ENCODE measurements at regions not wholly inside any gene's neighbourhood (a gene's known extent, or its start where the extent isn't known, plus 50 kb on each side); places are given as distances from the start of the nearest gene placed in this dataset.

DNA sequence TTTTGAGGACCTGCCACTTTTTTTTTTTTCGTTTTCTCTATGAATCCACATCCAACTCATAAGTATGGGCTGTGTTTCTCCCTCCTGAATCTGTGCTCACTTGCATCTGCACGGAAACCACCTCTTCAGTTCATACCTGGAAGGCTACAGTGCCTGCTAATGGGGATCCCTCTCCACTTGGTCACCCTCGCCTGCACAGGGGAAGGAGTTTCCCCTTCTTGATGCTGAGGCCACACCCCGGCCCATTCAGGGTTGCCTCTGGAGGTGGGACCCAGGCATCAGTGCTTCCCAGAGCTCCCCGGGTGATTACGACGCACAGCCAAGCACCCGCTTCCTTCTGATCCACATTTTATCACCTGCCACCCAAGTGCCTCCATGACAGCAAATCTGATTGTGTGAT, 85.9 kb upstream of the TBC1D3K start:
- intact Hi-C loops (cut with micrococcal nuclease) = no loop called here
- H3K27me3 Mint-ChIP-seq = peaks cover 23% of the 10 kb centered on the region
- H3K4me3 Mint-ChIP-seq = no peak overlapping the region
- peaks cover 19% of the 10 kb centered on the region for H3K4me1 Mint-ChIP-seq
- H3K36me3 Mint-ChIP-seq (ENCODE audit: low read depth) = no peaks in the 10 kb centered on the region
- H3K27ac Mint-ChIP-seq = no peak overlapping the region
- no peak for DNase-seq
- H3K9me3 Mint-ChIP-seq = no peaks in the 10 kb centered on the region

DNA sequence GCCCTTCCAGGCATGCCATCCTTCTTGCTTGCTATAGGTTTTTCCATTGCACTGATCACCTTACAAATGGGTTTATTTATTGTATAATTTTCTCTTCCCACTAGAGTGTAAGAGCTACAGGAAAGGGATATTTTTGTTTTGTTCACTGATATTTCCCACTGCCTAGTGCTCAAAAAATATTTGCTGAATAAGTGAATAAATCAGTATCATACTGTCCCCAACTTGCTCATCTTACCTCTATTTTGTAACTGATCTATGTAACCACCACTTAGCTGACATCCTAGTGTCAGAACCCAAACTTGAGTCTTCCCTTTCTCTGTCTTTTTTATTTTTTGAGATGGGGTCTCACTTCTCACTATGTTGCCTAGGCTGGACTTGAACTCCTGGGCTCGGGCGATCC, 87.6 kb upstream of the TBC1D3K start:
- H3K4me3 Mint-ChIP-seq = no peak overlapping the region
- intact Hi-C loops (cut with micrococcal nuclease) = no loop called here
- peaks cover 25% of the 10 kb centered on the region for H3K4me1 Mint-ChIP-seq
- no peak for DNase-seq
- no peaks in the 10 kb centered on the region for H3K36me3 Mint-ChIP-seq (ENCODE audit: low read depth)
- H3K27ac Mint-ChIP-seq = no peak overlapping the region
- H3K9me3 Mint-ChIP-seq = no peaks in the 10 kb centered on the region
- peaks cover 19% of the 10 kb centered on the region for H3K27me3 Mint-ChIP-seq

DNA sequence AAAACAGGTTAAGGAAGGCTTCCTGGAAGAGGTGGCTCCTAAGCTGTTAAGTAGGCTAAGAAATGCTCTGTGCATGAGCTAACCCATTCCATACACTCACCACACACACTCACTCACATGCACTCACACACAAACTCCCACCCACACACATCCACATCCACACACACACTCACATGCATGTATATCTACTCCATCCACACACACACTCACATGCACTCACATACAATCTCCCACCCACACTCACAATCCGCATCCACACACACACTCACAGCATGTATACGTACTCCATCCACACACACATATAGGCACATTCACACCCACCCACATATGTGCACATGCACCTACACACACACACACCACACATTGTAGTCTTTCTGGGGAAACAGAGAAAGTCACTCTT, 89.3 kb upstream of the HNF1B start:
- peaks cover 15% of the 10 kb centered on the region for H3K27me3 Mint-ChIP-seq
- peaks cover 32% of the 10 kb centered on the region for H3K4me1 Mint-ChIP-seq
- H3K4me3 Mint-ChIP-seq = no peak overlapping the region
- intact Hi-C loops (cut with micrococcal nuclease) = loop anchor here (5.0 kb wide), 1 partner anchor 62 kb away; no protein-coding TSS in a partner anchor
- no peaks in the 10 kb centered on the region for H3K36me3 Mint-ChIP-seq (ENCODE audit: low read depth)
- peak overlapping the region; percentile 31 for H3K27ac Mint-ChIP-seq
- DNase-seq = no peak
- H3K9me3 Mint-ChIP-seq = no peaks in the 10 kb centered on the region

DNA sequence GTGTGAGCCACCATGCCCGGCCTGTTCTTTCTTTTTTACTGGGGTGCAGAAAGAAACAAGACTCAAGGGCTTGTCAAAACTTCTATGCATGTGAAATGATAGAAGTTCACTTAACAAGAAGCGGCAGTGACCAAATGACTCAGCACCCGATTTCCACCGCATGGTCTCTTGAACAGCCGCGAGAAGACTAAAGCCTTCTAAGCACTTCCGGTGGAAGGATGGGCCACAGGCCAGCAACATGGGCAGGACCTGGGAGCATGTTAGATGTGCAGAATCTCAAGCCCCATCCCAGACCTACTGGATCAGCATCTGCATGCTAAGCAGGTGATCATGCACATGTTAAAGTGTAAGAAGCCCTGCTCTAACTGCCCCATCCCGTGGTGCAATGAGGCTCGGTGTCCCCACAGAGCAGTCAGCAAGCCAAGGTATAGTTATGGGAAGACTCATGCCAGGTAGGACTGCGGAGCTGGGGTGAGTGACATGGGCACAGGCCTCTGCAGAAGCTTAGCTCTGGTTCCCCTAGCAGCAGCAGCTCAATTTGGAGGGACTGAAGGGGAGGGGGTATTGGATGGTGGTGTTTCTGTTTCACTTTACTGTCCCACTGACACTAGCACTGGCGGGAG, 88.5 kb upstream of the HNF1B start:
- H3K27ac Mint-ChIP-seq = peak overlapping the region; percentile 80
- DNase-seq = peak; percentile 79
- H3K27me3 Mint-ChIP-seq = peaks cover 10% of the 10 kb centered on the region
- intact Hi-C loops (cut with micrococcal nuclease) = loop anchor here (5.0 kb wide), 1 partner anchor 61 kb away; no protein-coding TSS in a partner anchor
- no peaks in the 10 kb centered on the region for H3K9me3 Mint-ChIP-seq
- H3K4me3 Mint-ChIP-seq = no peak overlapping the region
- H3K36me3 Mint-ChIP-seq (ENCODE audit: low read depth) = no peaks in the 10 kb centered on the region
- peaks cover 39% of the 10 kb centered on the region for H3K4me1 Mint-ChIP-seq

DNA sequence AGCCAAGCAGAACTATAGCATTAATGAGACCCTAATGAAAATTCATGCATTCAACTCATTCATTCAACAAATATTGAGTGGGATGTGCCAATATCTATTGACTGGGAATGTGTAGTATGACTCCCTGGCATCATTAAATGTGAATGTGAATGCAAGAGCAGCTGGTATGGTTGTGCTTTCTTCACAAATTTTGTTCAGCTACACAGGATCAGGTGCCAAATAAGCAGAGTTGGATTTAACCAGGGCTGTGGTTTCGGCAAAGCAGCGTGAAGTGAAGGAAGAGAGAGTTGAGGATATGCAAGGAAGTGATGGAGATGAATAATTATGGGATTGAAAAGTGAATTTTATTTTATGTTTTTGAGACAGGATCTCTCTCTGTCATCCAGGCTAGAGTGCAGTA, 87.1 kb upstream of the HNF1B start:
- DNase-seq = no peak
- Mint-ChIP-seq H3K36me3 (ENCODE audit: low read depth) (no peaks in the 10 kb centered on the region), H3K27me3 (peaks cover 7% of the 10 kb centered on the region), H3K4me3 (no peak overlapping the region), H3K9me3 (no peaks in the 10 kb centered on the region), H3K4me1 (peaks cover 44% of the 10 kb centered on the region), H3K27ac (no peak overlapping the region)
- intact Hi-C loops (cut with micrococcal nuclease) = loop anchor here (5.0 kb wide), 1 partner anchor 60 kb away; no protein-coding TSS in a partner anchor

DNA sequence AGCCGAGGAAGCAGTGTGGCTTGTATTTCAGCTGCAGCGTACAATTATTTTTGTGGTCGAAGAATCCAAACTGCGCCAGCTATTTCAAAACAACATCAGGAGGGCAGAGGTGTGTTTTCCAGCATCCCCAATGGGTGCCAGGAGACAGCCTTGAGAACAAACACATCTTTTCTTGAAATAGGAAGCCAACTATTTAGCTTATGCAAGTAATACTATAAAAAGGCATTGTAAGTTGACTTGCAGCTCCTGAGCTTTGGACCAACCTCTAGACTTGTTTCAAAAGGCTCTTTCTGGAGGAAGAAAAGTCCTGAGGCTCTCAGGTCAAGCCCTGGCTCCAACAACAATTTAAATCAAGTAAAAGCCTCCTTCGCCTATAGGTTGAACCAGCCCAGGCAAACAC, 86.6 kb upstream of the HNF1B start:
- no peak for DNase-seq
- no peaks in the 10 kb centered on the region for H3K36me3 Mint-ChIP-seq (ENCODE audit: low read depth)
- peaks cover 4% of the 10 kb centered on the region for H3K27me3 Mint-ChIP-seq
- no peaks in the 10 kb centered on the region for H3K9me3 Mint-ChIP-seq
- intact Hi-C loops (cut with micrococcal nuclease) = loop anchor here (5.0 kb wide), 1 partner anchor 59 kb away; no protein-coding TSS in a partner anchor
- H3K4me1 Mint-ChIP-seq = peaks cover 47% of the 10 kb centered on the region
- no peak overlapping the region for H3K27ac Mint-ChIP-seq
- no peak overlapping the region for H3K4me3 Mint-ChIP-seq

DNA sequence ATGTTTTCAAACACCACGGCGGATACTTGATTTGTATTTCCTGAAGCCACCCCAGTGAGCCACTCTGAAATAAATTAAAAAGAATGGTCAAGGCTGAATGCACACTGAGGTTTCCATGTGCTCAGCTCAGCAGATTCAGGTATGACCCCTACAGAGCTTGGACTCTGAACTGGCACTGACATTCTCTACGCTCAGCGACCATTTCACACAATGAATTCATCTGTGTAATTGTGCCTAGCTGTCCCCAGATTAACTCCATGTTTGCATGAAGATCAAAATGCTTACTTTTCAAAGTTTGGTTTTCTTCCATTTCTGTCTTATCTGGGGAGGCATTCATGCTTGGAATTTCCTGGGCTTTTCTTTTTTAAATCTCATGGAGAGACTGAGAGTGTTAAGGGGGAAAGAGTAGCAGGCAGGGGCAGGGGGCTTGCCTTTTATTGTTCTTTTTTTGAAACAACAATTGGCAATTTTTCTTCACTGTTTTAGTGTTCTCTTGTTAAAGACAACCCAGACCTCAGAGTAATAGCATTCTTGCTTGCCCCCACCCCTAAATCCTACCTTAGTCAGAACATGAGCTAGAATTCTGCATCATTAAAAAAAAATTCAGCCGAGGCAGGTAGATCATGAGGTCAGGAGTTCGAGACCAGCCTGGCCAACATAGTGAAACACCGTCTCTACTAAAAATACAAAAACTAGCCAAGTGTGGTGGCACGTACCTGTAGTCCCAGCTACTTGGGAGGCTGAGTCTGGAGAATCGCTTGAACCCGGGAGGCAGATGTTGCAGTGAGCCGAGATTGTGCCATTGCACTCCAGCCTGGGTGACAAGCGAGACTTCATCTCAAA, 85.5 kb upstream of the HNF1B start:
- H3K9me3 Mint-ChIP-seq = peaks cover 5% of the 10 kb centered on the region
- no peaks in the 10 kb centered on the region for H3K36me3 Mint-ChIP-seq (ENCODE audit: low read depth)
- no peak for DNase-seq
- H3K27me3 Mint-ChIP-seq = no peaks in the 10 kb centered on the region
- intact Hi-C loops (cut with micrococcal nuclease) = loop anchor here (5.0 kb wide), 1 partner anchor 58 kb away; no protein-coding TSS in a partner anchor
- peaks cover 48% of the 10 kb centered on the region for H3K4me1 Mint-ChIP-seq
- H3K4me3 Mint-ChIP-seq = no peak overlapping the region
- no peak overlapping the region for H3K27ac Mint-ChIP-seq

DNA sequence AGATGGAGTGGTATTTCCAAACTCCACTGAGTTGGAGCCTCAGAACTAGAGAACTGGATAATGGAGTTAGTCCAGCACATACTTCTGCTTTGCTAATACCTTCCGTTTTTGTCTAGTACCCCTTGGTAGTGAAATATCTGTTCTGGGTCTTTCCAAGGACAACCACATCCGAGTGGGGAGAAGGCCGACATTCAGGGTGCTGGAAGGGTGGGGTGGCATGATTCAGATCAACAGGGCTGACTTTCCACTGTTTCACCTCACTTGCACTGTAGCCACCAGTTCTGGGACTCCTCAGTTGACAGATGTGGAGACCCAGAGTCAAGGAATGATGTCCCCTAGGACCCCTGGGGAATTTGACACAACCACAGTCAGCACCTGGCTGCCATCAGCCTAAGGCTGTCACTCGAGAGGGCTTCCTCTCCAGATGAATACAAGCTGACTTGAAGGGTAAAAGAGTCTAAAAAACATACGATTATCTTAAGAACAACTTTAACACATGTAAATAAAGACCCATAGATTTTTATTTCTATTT, 84.8 kb upstream of the HNF1B start:
- H3K36me3 Mint-ChIP-seq (ENCODE audit: low read depth) = no peaks in the 10 kb centered on the region
- no peak overlapping the region for H3K27ac Mint-ChIP-seq
- H3K9me3 Mint-ChIP-seq = peaks cover 5% of the 10 kb centered on the region
- H3K4me1 Mint-ChIP-seq = peaks cover 43% of the 10 kb centered on the region
- intact Hi-C loops (cut with micrococcal nuclease) = loop anchor here (2.0 to 5.0 kb wide), 2 partner anchors 19 to 57 kb away; no protein-coding TSS in a partner anchor
- no peaks in the 10 kb centered on the region for H3K27me3 Mint-ChIP-seq
- no peak for DNase-seq
- no peak overlapping the region for H3K4me3 Mint-ChIP-seq

DNA sequence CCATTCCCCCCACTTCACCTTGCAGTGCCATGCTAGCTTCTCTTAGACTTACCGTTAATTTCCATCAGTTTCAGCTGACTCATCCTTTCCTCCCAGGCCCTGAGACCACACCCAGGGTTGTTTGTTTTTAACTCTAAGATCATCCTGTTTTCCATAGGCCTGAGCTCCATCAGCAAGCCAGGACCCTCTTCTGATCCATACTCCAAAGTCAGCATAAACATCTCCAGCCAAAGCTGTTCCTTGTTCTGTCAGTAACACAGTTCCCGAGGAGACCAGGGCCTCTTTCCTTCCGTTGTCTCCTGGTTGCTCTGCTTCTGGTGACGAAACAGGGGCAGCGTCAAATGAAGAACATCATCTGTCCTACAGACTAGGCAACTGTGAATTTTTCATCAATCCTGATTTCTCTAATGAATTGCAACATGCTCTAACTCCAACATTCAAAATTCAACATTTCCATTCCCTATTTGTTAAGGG, 83.8 kb upstream of the HNF1B start:
- Mint-ChIP-seq H3K27me3 (no peaks in the 10 kb centered on the region), H3K27ac (peak overlapping the region; percentile 83), H3K4me3 (peak overlapping the region; percentile 15), H3K36me3 (ENCODE audit: low read depth) (no peaks in the 10 kb centered on the region), H3K4me1 (peaks cover 34% of the 10 kb centered on the region), H3K9me3 (peaks cover 5% of the 10 kb centered on the region)
- DNase-seq = peak; percentile 65
- intact Hi-C loops (cut with micrococcal nuclease) = loop anchor here (2.0 kb wide), 1 partner anchor 20 kb away; no protein-coding TSS in a partner anchor

DNA sequence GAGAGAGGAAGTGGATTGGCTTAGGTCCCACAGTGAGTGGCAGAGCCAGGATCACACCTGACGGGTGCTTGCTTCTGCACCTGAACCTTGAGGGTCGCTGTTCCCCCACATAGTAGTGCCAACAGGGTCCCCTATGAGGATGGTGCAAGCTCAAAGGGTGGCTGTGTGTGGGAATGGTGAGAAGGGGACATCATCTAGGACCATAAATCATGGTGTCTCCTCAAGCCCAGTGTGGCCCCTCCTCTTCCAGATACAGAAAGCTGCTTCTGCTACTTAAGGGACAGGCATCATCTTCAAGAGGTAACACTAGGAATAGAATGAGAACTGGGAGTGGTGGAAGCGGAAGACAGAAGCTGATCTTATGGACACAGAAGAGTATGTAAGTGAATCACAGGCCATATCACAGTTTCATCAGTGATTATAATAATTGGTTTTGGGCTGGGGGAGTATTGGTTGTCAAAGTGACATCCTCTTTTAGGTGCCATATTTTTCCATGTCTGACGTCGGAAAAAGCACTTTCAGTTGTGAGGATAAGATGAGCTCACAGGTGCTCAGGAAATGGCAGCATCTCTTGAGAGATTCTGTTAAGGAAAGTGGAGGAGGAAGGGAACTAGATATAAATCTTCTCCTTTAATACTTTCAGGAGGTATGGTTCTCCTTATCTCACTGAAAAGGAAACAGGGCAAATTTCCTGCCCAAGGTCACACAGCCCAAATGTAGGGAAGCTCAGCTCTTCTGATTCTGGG, 83.2 kb upstream of the HNF1B start:
- Mint-ChIP-seq H3K36me3 (ENCODE audit: low read depth) (no peaks in the 10 kb centered on the region), H3K9me3 (peaks cover 5% of the 10 kb centered on the region), H3K27ac (peak overlapping the region; percentile 83), H3K4me3 (peak overlapping the region; percentile 42), H3K4me1 (peaks cover 28% of the 10 kb centered on the region), H3K27me3 (no peaks in the 10 kb centered on the region)
- intact Hi-C loops (cut with micrococcal nuclease) = loop anchor here (2.0 kb wide), 1 partner anchor 21 kb away; no protein-coding TSS in a partner anchor
- no peak for DNase-seq

DNA sequence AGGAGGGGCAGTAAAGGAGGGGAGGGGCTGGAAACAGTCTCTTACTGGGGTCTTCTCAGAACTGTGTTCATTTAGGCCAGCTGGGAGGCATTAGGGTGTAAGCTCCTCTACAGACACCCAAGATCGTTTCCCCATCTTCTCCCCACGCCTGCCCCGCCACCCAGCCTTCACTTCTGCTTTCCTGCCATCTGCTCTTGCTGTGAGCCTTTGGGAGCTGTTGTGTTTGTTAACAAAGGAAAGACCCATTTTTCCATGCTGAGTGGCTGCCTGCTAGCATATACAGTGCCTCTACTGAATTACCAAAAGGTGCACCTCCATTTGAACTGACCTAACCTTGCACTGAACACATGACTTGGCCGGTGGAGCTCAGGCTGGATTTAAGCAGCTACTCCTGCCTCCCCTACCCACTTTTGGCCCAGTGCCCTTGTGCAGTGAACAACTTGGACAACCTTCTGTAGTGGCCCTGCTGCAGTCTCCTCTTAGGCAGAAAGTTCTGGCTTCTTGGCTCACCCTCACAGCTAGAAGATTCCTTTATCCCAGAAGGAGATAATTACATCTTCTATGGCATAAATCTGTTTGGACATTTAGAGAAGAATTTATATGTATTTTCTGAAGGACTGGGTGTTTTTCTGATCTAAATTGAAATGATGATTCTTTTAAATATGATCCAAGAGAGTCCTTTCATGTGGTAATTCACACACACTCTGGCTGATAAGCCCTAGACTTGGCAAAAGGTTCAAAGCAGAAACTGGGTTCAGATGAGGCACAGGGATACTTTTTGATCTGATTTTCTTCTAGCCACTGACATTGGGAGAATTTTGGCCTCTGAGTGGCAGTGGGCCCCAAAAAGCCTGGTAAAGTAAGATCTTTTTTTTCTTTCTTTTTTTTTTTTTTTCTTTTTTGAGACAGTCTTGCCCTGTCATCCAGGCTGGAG, 81.9 kb upstream of the HNF1B start:
- H3K36me3 Mint-ChIP-seq (ENCODE audit: low read depth) = no peaks in the 10 kb centered on the region
- H3K27me3 Mint-ChIP-seq = peaks cover 2% of the 10 kb centered on the region
- DNase-seq = no peak
- H3K4me3 Mint-ChIP-seq = no peak overlapping the region
- H3K27ac Mint-ChIP-seq = no peak overlapping the region
- intact Hi-C loops (cut with micrococcal nuclease) = no loop called here
- H3K9me3 Mint-ChIP-seq = peaks cover 5% of the 10 kb centered on the region
- H3K4me1 Mint-ChIP-seq = peaks cover 25% of the 10 kb centered on the region

DNA sequence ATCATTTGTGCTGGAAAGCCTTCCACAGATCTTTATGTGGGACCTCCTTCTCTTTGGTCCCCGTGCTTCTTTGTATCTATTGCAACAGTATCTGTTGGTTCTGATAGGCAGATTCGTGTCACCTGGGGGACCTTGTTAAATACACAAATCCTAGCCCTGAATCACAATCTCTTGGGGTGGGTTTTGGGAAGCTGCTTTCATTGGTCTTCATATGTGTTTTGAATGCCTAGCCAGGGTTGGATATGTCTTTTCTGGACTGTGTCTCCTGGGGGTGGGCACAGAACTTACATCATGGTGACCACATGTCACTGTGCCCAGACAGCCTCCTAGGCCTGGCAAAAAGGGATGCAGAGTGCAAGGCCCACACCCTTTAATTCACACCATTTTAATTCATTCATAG, 81.0 kb upstream of the HNF1B start:
- Mint-ChIP-seq H3K4me3 (no peak overlapping the region), H3K4me1 (peaks cover 20% of the 10 kb centered on the region), H3K36me3 (ENCODE audit: low read depth) (no peaks in the 10 kb centered on the region), H3K27me3 (peaks cover 3% of the 10 kb centered on the region), H3K9me3 (peaks cover 5% of the 10 kb centered on the region), H3K27ac (no peak overlapping the region)
- no peak for DNase-seq
- intact Hi-C loops (cut with micrococcal nuclease) = no loop called here

Measured in activated CD4-positive, alpha-beta T cell treated with anti-CD3 and anti-CD28 coated beads, Interleukin-2, amount 10 ng/mL, durations not matched to agents 24 days and 14 days (primary cell).